ENCODE measurements at regions not wholly inside any gene's neighbourhood (a gene's known extent, or its start where the extent isn't known, plus 50 kb on each side); places are given as distances from the start of the nearest gene placed in this dataset.

- intact Hi-C loops (cut with DNase I), result no loop called here
Observed at GRCh38 chr12:20237091-20237490, 131.2 kb upstream of the PDE3A start.

GRCh38 chr12:20245491-20245890 lies 122.8 kb upstream of the PDE3A start:
- intact Hi-C loops (cut with DNase I), result no loop called here
- DNase-seq (ENCODE audit: extremely low spot score in 2 of 2), result no peak
- H3K27me3 ChIP-seq, result no peaks in the 10 kb centered on the region
- TF ChIP-seq CTCF (IDR thresholded peaks at IDR 0.05) (no peak), POLR2A (IDR thresholded peaks at IDR 0.05) (no peak)
- no peak overlapping the region for H3K4me3 ChIP-seq
- H3K9me3 ChIP-seq, result no peaks in the 10 kb centered on the region
- no peak overlapping the region for H3K27ac ChIP-seq
- no peaks in the 10 kb centered on the region for H3K4me1 ChIP-seq
- no peaks in the 10 kb centered on the region for H3K36me3 ChIP-seq

More at GRCh38 chr12:20237091-20237490, 131.2 kb upstream of the PDE3A start:
- H3K4me1 ChIP-seq, result no peaks in the 10 kb centered on the region
- no peak overlapping the region for H3K4me3 ChIP-seq
- no peak overlapping the region for H3K27ac ChIP-seq
- no peaks in the 10 kb centered on the region for H3K36me3 ChIP-seq
- TF ChIP-seq CTCF (IDR thresholded peaks at IDR 0.05) (no peak), POLR2AphosphoS5 (IDR thresholded peaks at IDR 0.05; ENCODE audit: insufficient read depth in 1 of 2, low read depth in 1 of 2) (no peak), POLR2A (IDR thresholded peaks at IDR 0.05) (no peak)
- no peaks in the 10 kb centered on the region for H3K27me3 ChIP-seq
- no peak for DNase-seq (ENCODE audit: extremely low spot score in 2 of 2)
- no peaks in the 10 kb centered on the region for H3K9me3 ChIP-seq

- no peak overlapping the region for H3K27ac ChIP-seq
- TF ChIP-seq CTCF (IDR thresholded peaks at IDR 0.05), result no peak
- TF ChIP-seq POLR2AphosphoS5 (IDR thresholded peaks at IDR 0.05; ENCODE audit: insufficient read depth in 1 of 2, low read depth in 1 of 2), result no peak
- no peak for TF ChIP-seq POLR2A (IDR thresholded peaks at IDR 0.05)
- H3K9me3 ChIP-seq, result no peaks in the 10 kb centered on the region
- DNase-seq (ENCODE audit: extremely low spot score in 2 of 2), result no peak
- H3K4me3 ChIP-seq, result no peak overlapping the region
- H3K27me3 ChIP-seq, result no peaks in the 10 kb centered on the region
- intact Hi-C loops (cut with DNase I), result no loop called here
- H3K4me1 ChIP-seq, result no peaks in the 10 kb centered on the region
- H3K36me3 ChIP-seq, result no peaks in the 10 kb centered on the region
Observed at GRCh38 chr12:20248646-20249045, 119.7 kb upstream of the PDE3A start.

- no peak for DNase-seq (ENCODE audit: extremely low spot score in 2 of 2)
- Histone ChIP-seq H3K27me3 (no peaks in the 10 kb centered on the region), H3K4me1 (no peaks in the 10 kb centered on the region), H3K9me3 (no peaks in the 10 kb centered on the region), H3K27ac (no peak overlapping the region), H3K36me3 (no peaks in the 10 kb centered on the region), H3K4me3 (no peak overlapping the region)
- no peak for TF ChIP-seq CTCF (IDR thresholded peaks at IDR 0.05)
- intact Hi-C loops (cut with DNase I), result no loop called here
Observed at GRCh38 chr12:20250761-20251160, 117.6 kb upstream of the PDE3A start.

- intact Hi-C loops (cut with DNase I), result no loop called here
- H3K27ac ChIP-seq, result no peak overlapping the region
- no peak for TF ChIP-seq CTCF (IDR thresholded peaks at IDR 0.05)
- TF ChIP-seq POLR2AphosphoS5 (IDR thresholded peaks at IDR 0.05; ENCODE audit: insufficient read depth in 1 of 2, low read depth in 1 of 2), result no peak
- no peaks in the 10 kb centered on the region for H3K9me3 ChIP-seq
- H3K4me3 ChIP-seq, result no peak overlapping the region
- H3K4me1 ChIP-seq, result no peaks in the 10 kb centered on the region
- no peaks in the 10 kb centered on the region for H3K27me3 ChIP-seq
- no peaks in the 10 kb centered on the region for H3K36me3 ChIP-seq
- DNase-seq (ENCODE audit: extremely low spot score in 2 of 2), result no peak
Observed at GRCh38 chr12:20257311-20257710, 111.0 kb upstream of the PDE3A start.
